OCI-LY1 (cell line): ENCODE measurements at regions not wholly inside any gene's neighbourhood (a gene's known extent, or its start where the extent isn't known, plus 50 kb on each side); places are given as distances from the start of the nearest gene placed in this dataset.

ENCODE experiments used
- H2AFZ ChIP-seq: fragments of 200-600 bp; sonication (generic), shearing (Covaris generic); 2 replicates; pipeline ENCODE4 v1.6.0; 2014; ENCODE audit warnings: antibody characterized with exemption, mild to moderate bottlenecking, low read length
- H3F3A ChIP-seq: fragments of 200-600 bp; sonication (generic), shearing (Covaris generic); 2 replicates; pipeline ENCODE4 v1.6.0; 2014; ENCODE audit warnings: mild to moderate bottlenecking, antibody characterized with exemption, low read length, moderate library complexity; ENCODE audit not compliant: insufficient read depth
- H3K27ac ChIP-seq: fragments of 200-600 bp; sonication (generic); 2 replicates; pipeline ENCODE4 v1.5.1; 2014; ENCODE audit warnings: low read length, mixed run types, mild to moderate bottlenecking, low read depth; ENCODE audit not compliant: poor library complexity, severe bottlenecking
- H3K27me3 ChIP-seq: fragments of 200-600 bp; sonication (generic); 2 replicates; pipeline ENCODE4 v1.6.0; 2014; ENCODE audit warnings: antibody characterized with exemption, mild to moderate bottlenecking, low read length, moderate library complexity; ENCODE audit not compliant: insufficient read depth
- H3K36me3 ChIP-seq: fragments of 200-600 bp; sonication (generic); 2 replicates; pipeline ENCODE4 v1.6.1; 2014; ENCODE audit warnings: mild to moderate bottlenecking, antibody characterized with exemption, low read length, moderate library complexity, mixed read lengths; ENCODE audit not compliant: insufficient read depth
- H3K4me1 ChIP-seq: fragments of 200-600 bp; sonication (generic); 2 replicates; pipeline ENCODE4 v1.5.1; 2014; ENCODE audit warnings: mild to moderate bottlenecking, low read length, moderate library complexity; ENCODE audit not compliant: insufficient read depth, severe bottlenecking
- H3K4me2 ChIP-seq: fragments of 200-600 bp; sonication (generic), shearing (Covaris generic); 2 replicates; pipeline ENCODE4 v1.6.1; 2014; ENCODE audit warnings: low read length
- H3K4me3 ChIP-seq: fragments of 200-600 bp; sonication (generic); 2 replicates; pipeline ENCODE4 v1.5.1; 2014; ENCODE audit warnings: low read length, low read depth, mild to moderate bottlenecking, mixed read lengths; ENCODE audit not compliant: poor library complexity, severe bottlenecking
- H3K79me2 ChIP-seq: fragments of 200-600 bp; shearing (Covaris generic); 2 replicates; pipeline ENCODE4 v1.6.1; 2016; ENCODE audit warnings: mixed run types, low read length, mixed read lengths; ENCODE audit not compliant: insufficient read depth
- H3K9ac ChIP-seq: fragments of 200-600 bp; sonication (generic), shearing (Covaris generic); 2 replicates; pipeline ENCODE4 v1.6.1; 2014; ENCODE audit warnings: mild to moderate bottlenecking, low read length, mixed read lengths
- H3K9me2 ChIP-seq: fragments of 200-600 bp; sonication (generic), shearing (Covaris generic); 2 replicates; pipeline ENCODE4 v1.6.1; 2014; ENCODE audit warnings: low read depth, mild to moderate bottlenecking, low read length, mixed read lengths
- H3K9me3 ChIP-seq: fragments of 200-600 bp; shearing (Covaris generic); 2 replicates; pipeline ENCODE4 v1.6.1; 2014; ENCODE audit warnings: low read length, mixed read lengths
- H4K20me1 ChIP-seq: fragments of 200-600 bp; sonication (generic), shearing (Covaris generic); 2 replicates; pipeline ENCODE4 v1.6.0; 2016; ENCODE audit warnings: mild to moderate bottlenecking, low read length; ENCODE audit not compliant: insufficient read depth
- EZH2 ChIP-seq: fragments of 200-600 bp; sonication (generic), shearing (Covaris generic); IDR thresholded peaks from 2 replicates; pipeline ENCODE4 v1.8.0; 2017; ENCODE audit warnings: borderline replicate concordance, mixed run types, mild to moderate bottlenecking, antibody characterized with exemption, low read length, moderate library complexity, mixed read lengths
- TF ChIP-seq, protein P1 (sequence below): fragments of 200-600 bp; sonication (generic), shearing (Covaris generic); IDR thresholded peaks from 2 replicates; pipeline ENCODE4 v1.5.1; 2017; ENCODE audit warnings: mild to moderate bottlenecking, antibody characterized with exemption, low read length, moderate library complexity, mixed read lengths

DNA sequence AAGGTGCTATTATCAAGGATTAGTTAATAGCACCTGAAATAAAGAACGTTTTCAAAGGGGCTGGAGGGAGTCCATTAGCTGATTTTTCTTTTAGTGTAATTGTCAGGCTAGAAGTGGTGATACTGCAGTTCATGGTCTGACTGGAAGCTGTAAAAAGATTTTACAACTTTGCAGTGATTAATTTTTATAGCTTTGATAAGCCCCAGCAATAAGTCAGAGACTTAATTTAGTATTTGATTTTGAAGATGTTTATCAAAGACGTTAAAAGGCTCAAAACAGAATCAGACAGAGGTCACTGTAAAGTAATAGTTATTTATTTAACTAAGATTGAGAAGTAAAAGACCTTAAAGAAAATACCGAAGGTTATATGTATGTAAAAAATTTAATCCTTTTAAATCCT, 165.5 kb upstream of the FMN2 start:
- Histone ChIP-seq H3K79me2 (no peaks in the 10 kb centered on the region), H3K4me3 (no peak overlapping the region), H4K20me1 (no peaks in the 10 kb centered on the region), H3K4me1 (no peaks in the 10 kb centered on the region), H3F3A (no peaks in the 10 kb centered on the region), H3K27me3 (no peaks in the 10 kb centered on the region), H3K4me2 (no peak overlapping the region), H3K36me3 (no peaks in the 10 kb centered on the region), H2AFZ (no peak overlapping the region), H3K9ac (no peak overlapping the region), H3K27ac (no peak overlapping the region), H3K9me3 (no peaks in the 10 kb centered on the region), H3K9me2 (no peaks in the 10 kb centered on the region)
- TF ChIP-seq, protein P1, sequence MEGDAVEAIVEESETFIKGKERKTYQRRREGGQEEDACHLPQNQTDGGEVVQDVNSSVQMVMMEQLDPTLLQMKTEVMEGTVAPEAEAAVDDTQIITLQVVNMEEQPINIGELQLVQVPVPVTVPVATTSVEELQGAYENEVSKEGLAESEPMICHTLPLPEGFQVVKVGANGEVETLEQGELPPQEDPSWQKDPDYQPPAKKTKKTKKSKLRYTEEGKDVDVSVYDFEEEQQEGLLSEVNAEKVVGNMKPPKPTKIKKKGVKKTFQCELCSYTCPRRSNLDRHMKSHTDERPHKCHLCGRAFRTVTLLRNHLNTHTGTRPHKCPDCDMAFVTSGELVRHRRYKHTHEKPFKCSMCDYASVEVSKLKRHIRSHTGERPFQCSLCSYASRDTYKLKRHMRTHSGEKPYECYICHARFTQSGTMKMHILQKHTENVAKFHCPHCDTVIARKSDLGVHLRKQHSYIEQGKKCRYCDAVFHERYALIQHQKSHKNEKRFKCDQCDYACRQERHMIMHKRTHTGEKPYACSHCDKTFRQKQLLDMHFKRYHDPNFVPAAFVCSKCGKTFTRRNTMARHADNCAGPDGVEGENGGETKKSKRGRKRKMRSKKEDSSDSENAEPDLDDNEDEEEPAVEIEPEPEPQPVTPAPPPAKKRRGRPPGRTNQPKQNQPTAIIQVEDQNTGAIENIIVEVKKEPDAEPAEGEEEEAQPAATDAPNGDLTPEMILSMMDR: no peak
- no peak for TF ChIP-seq EZH2

DNA sequence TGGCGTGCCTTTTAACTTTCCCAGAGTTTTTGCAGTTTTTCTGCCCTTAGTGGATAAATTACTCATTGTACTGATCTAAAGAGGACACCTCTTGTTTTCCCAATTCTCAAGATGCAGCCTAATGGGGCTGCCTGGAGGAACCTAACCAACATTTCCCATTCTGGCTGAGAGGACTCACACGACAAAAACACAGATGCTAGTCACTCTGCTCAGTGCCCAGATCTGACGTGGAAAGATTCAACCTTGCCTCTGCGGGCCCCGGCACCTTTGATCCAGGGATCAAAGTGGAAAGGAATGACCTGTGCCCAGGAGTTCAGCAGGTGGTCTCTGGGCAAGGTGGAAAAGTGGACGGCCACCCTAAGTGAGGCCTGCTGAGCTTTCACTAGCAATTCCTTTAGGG, 162.4 kb upstream of the FMN2 start:
- H3K27me3 ChIP-seq: no peaks in the 10 kb centered on the region
- no peaks in the 10 kb centered on the region for H3K9me3 ChIP-seq
- no peaks in the 10 kb centered on the region for H3F3A ChIP-seq
- H3K36me3 ChIP-seq: no peaks in the 10 kb centered on the region
- no peaks in the 10 kb centered on the region for H3K79me2 ChIP-seq
- no peaks in the 10 kb centered on the region for H3K4me1 ChIP-seq
- H3K4me2 ChIP-seq: no peak overlapping the region
- H3K27ac ChIP-seq: no peak overlapping the region
- no peaks in the 10 kb centered on the region for H3K9me2 ChIP-seq
- no peak for TF ChIP-seq EZH2
- TF ChIP-seq, protein P1: no peak
- H4K20me1 ChIP-seq: no peaks in the 10 kb centered on the region
- no peak overlapping the region for H3K4me3 ChIP-seq
- H3K9ac ChIP-seq: no peak overlapping the region
- no peak overlapping the region for H2AFZ ChIP-seq

DNA sequence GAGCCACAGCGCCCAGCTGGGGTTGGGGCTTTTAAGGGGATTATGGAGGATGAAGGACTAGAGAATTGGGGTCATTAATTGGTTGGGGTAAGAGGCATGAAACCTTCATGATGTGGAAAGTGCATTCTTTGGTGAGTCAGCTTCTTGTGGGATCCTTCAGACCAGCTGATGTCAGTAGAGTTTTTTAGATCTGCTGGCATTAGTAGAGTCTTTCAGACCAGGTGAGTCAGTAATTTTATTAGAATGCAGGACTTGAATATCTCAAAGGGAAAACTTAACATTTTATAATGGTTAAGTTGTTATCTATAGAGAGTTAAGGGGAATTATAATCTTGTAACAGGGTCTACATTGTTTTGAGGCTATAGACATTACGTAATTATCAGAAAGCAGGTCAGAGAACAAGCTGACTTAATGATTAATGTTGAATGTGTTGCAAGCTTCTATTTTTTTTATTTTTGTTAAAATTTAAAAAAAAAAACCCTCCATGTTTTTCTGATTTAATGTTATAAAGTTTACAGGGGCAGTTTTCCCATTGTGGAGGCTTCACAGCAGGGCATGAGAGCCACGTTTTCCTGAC, 160.9 kb upstream of the FMN2 start:
- TF ChIP-seq, protein P1: no peak
- no peak for TF ChIP-seq EZH2
- Histone ChIP-seq H3K9me2 (no peaks in the 10 kb centered on the region), H3K9me3 (no peaks in the 10 kb centered on the region), H3K79me2 (no peaks in the 10 kb centered on the region), H3K4me1 (no peaks in the 10 kb centered on the region), H3K27ac (no peak overlapping the region), H2AFZ (no peak overlapping the region), H3K4me2 (no peak overlapping the region), H3K9ac (no peak overlapping the region), H3K36me3 (no peaks in the 10 kb centered on the region), H4K20me1 (no peaks in the 10 kb centered on the region), H3F3A (no peaks in the 10 kb centered on the region), H3K4me3 (no peak overlapping the region), H3K27me3 (no peaks in the 10 kb centered on the region)
